ENCODE measurements at regions not wholly inside any gene's neighbourhood (a gene's known extent, or its start where the extent isn't known, plus 50 kb on each side); places are given as distances from the start of the nearest gene placed in this dataset.

GRCh38 chr15:93331545-93332167 is 242.6 kb upstream of the RGMA start:
- no peak overlapping the region for H3K4me3 ChIP-seq (ENCODE audit: low read depth in 1 of 2, low read length in 1 of 2)
- no peak overlapping the region for H3K27ac ChIP-seq
- no peaks in the 10 kb centered on the region for H3K9me3 ChIP-seq
- H3K27me3 ChIP-seq: peaks cover 76% of the 10 kb centered on the region
- H3K4me1 ChIP-seq (ENCODE audit: control insufficient read depth in 1 of 2, insufficient read depth in 1 of 2, low read depth in 1 of 2, low read length in 1 of 2): no peaks in the 10 kb centered on the region
- no peak for TF ChIP-seq CTCF (IDR thresholded peaks at IDR 0.05)
- no peaks in the 10 kb centered on the region for H3K36me3 ChIP-seq

GRCh38 chr15:93330912-93331544 is 242.0 kb upstream of the RGMA start:
- no peak overlapping the region for H3K4me3 ChIP-seq (ENCODE audit: low read depth in 1 of 2, low read length in 1 of 2)
- no peaks in the 10 kb centered on the region for H3K36me3 ChIP-seq
- TF ChIP-seq CTCF (IDR thresholded peaks at IDR 0.05): no peak
- no peaks in the 10 kb centered on the region for H3K4me1 ChIP-seq (ENCODE audit: control insufficient read depth in 1 of 2, insufficient read depth in 1 of 2, low read depth in 1 of 2, low read length in 1 of 2)
- H3K27ac ChIP-seq: no peak overlapping the region
- H3K27me3 ChIP-seq: peaks cover 71% of the 10 kb centered on the region
- no peaks in the 10 kb centered on the region for H3K9me3 ChIP-seq

- Histone ChIP-seq H3K9me3 (no peaks in the 10 kb centered on the region), H3K4me3 (ENCODE audit: low read depth in 1 of 2, low read length in 1 of 2) (no peak overlapping the region), H3K36me3 (no peaks in the 10 kb centered on the region), H3K4me1 (ENCODE audit: control insufficient read depth in 1 of 2, insufficient read depth in 1 of 2, low read depth in 1 of 2, low read length in 1 of 2) (no peaks in the 10 kb centered on the region), H3K27ac (no peak overlapping the region), H3K27me3 (peaks cover 35% of the 10 kb centered on the region)
- TF ChIP-seq CTCF (IDR thresholded peaks at IDR 0.05): no peak
Observed at GRCh38 chr15:93327364-93327763, 238.4 kb upstream of the RGMA start.

- Histone ChIP-seq H3K27ac (no peak overlapping the region), H3K9me3 (no peaks in the 10 kb centered on the region)
- no peak for TF ChIP-seq CTCF (IDR thresholded peaks at IDR 0.05)
Observed at GRCh38 chr15:93324186-93324975, 235.4 kb upstream of the RGMA start.

GRCh38 chr15:93321881-93322282 is 232.9 kb upstream of the RGMA start:
- H3K36me3 ChIP-seq: no peaks in the 10 kb centered on the region

More at GRCh38 chr15:93324186-93324975, 235.4 kb upstream of the RGMA start:
- Histone ChIP-seq H3K36me3 (no peaks in the 10 kb centered on the region), H3K4me3 (ENCODE audit: low read depth in 1 of 2, low read length in 1 of 2) (no peak overlapping the region), H3K4me1 (ENCODE audit: control insufficient read depth in 1 of 2, insufficient read depth in 1 of 2, low read depth in 1 of 2, low read length in 1 of 2) (no peaks in the 10 kb centered on the region), H3K27me3 (peaks cover 11% of the 10 kb centered on the region)

More at GRCh38 chr15:93321881-93322282, 232.9 kb upstream of the RGMA start:
- Histone ChIP-seq H3K4me1 (ENCODE audit: control insufficient read depth in 1 of 2, insufficient read depth in 1 of 2, low read depth in 1 of 2, low read length in 1 of 2) (no peaks in the 10 kb centered on the region), H3K27ac (no peak overlapping the region), H3K9me3 (no peaks in the 10 kb centered on the region), H3K4me3 (ENCODE audit: low read depth in 1 of 2, low read length in 1 of 2) (no peak overlapping the region), H3K27me3 (peaks cover 2% of the 10 kb centered on the region)
- no peak for TF ChIP-seq CTCF (IDR thresholded peaks at IDR 0.05)

Measured in neutrophil (primary cell).